Nephron (organoid): ENCODE measurements at regions not wholly inside any gene's neighbourhood (a gene's known extent, or its start where the extent isn't known, plus 50 kb on each side); places are given as distances from the start of the nearest gene placed in this dataset.

Experiments
- H3K27ac Mint-ChIP-seq, 3 experiments: 2 replicates each; pipeline ENCODE4 v1.8.0; 2020; ENCODE audit warnings: mixed read lengths in 3 of 3, mild to moderate bottlenecking in 2 of 3, moderate library complexity in 1 of 3
- H3K27me3 Mint-ChIP-seq: 2 replicates; pipeline ENCODE4 v1.8.0; 2021; ENCODE audit warnings: low read depth, mild to moderate bottlenecking, moderate library complexity, mixed read lengths
- H3K36me3 Mint-ChIP-seq: 2 replicates; pipeline ENCODE4 v1.8.0; 2020; ENCODE audit warnings: low read depth, mixed read lengths
- H3K4me1 Mint-ChIP-seq: 2 replicates; pipeline ENCODE4 v1.8.0; 2020; ENCODE audit warnings: mixed read lengths
- H3K4me3 Mint-ChIP-seq, 3 experiments: 2 replicates each; pipeline ENCODE4 v1.8.0; 2020; ENCODE audit warnings: mild to moderate bottlenecking in 3 of 3, mixed read lengths in 3 of 3, moderate library complexity in 2 of 3
- H3K9me3 Mint-ChIP-seq: 2 replicates; pipeline ENCODE4 v1.8.0; 2020; ENCODE audit warnings: mixed read lengths
- CTCF ChIP-seq, 3 experiments: fragments of 200-600 bp; sonication (generic); IDR thresholded peaks; one replicate each; pipeline ENCODE4 v1.5.0; 2021; ENCODE audit warnings: antibody characterized with exemption in 3 of 3; ENCODE audit not compliant: unreplicated experiment in 3 of 3

GRCh38 chr10:4434105-4434504, 391.9 kb upstream of the AKR1E2 start:
- peak overlapping the region; percentile 70 to 84 (median 80) for H3K27ac Mint-ChIP-seq

GRCh38 chr10:4431114-4431863, 394.7 kb upstream of the AKR1E2 start:
- Mint-ChIP-seq H3K9me3 (no peaks in the 10 kb centered on the region), H3K27me3 (no peaks in the 10 kb centered on the region), H3K4me1 (peaks cover 52% of the 10 kb centered on the region), H3K36me3 (no peaks in the 10 kb centered on the region), H3K4me3 (no peak overlapping the region), H3K27ac (peak overlapping the region in 2 of 3 experiments; percentile 8 to 16)
- no peak for TF ChIP-seq CTCF (IDR thresholded peaks at IDR 0.05; ENCODE audit: unreplicated experiment in 3 of 3)

More at GRCh38 chr10:4434105-4434504, 391.9 kb upstream of the AKR1E2 start:
- TF ChIP-seq CTCF (IDR thresholded peaks at IDR 0.05; ENCODE audit: unreplicated experiment in 3 of 3) = no peak
- no peaks in the 10 kb centered on the region for H3K36me3 Mint-ChIP-seq
- no peaks in the 10 kb centered on the region for H3K9me3 Mint-ChIP-seq
- H3K4me3 Mint-ChIP-seq = no peak overlapping the region
- no peaks in the 10 kb centered on the region for H3K27me3 Mint-ChIP-seq
- peaks cover 38% of the 10 kb centered on the region for H3K4me1 Mint-ChIP-seq

- H3K9me3 Mint-ChIP-seq = no peaks in the 10 kb centered on the region
- no peak for TF ChIP-seq CTCF (IDR thresholded peaks at IDR 0.05; ENCODE audit: unreplicated experiment in 3 of 3)
- no peaks in the 10 kb centered on the region for H3K36me3 Mint-ChIP-seq
- no peaks in the 10 kb centered on the region for H3K27me3 Mint-ChIP-seq
- H3K4me1 Mint-ChIP-seq = peaks cover 51% of the 10 kb centered on the region
- peak overlapping the region in 1 of 3 experiments; percentile 27 for H3K4me3 Mint-ChIP-seq
- H3K27ac Mint-ChIP-seq = peak overlapping the region in 2 of 3 experiments; percentile 31 to 52
Observed at GRCh38 chr10:4429571-4429970, 396.4 kb upstream of the AKR1E2 start.

GRCh38 chr10:4427532-4427931, 398.5 kb upstream of the AKR1E2 start:
- no peaks in the 10 kb centered on the region for H3K27me3 Mint-ChIP-seq
- H3K4me3 Mint-ChIP-seq = no peak overlapping the region
- no peaks in the 10 kb centered on the region for H3K36me3 Mint-ChIP-seq
- H3K27ac Mint-ChIP-seq = peak overlapping the region in 2 of 3 experiments; percentile 67 to 71
- H3K4me1 Mint-ChIP-seq = peaks cover 44% of the 10 kb centered on the region
- TF ChIP-seq CTCF (IDR thresholded peaks at IDR 0.05; ENCODE audit: unreplicated experiment in 3 of 3) = no peak
- H3K9me3 Mint-ChIP-seq = no peaks in the 10 kb centered on the region

- Mint-ChIP-seq H3K36me3 (no peaks in the 10 kb centered on the region), H3K27me3 (no peaks in the 10 kb centered on the region), H3K4me1 (peaks cover 43% of the 10 kb centered on the region), H3K9me3 (no peaks in the 10 kb centered on the region), H3K27ac (no peak overlapping the region), H3K4me3 (no peak overlapping the region)
- TF ChIP-seq CTCF (IDR thresholded peaks at IDR 0.05; ENCODE audit: unreplicated experiment in 3 of 3) = no peak
Observed at GRCh38 chr10:4426866-4427265, 399.1 kb upstream of the AKR1E2 start.

- no peak for TF ChIP-seq CTCF (IDR thresholded peaks at IDR 0.05; ENCODE audit: unreplicated experiment in 3 of 3)
- no peaks in the 10 kb centered on the region for H3K36me3 Mint-ChIP-seq
- H3K4me3 Mint-ChIP-seq = no peak overlapping the region
- no peak overlapping the region for H3K27ac Mint-ChIP-seq
- H3K9me3 Mint-ChIP-seq = no peaks in the 10 kb centered on the region
- H3K4me1 Mint-ChIP-seq = peaks cover 16% of the 10 kb centered on the region
- no peaks in the 10 kb centered on the region for H3K27me3 Mint-ChIP-seq
Observed at GRCh38 chr10:4409319-4409718, 416.7 kb upstream of the AKR1E2 start.
